Mesothelial cell of epicardium (in vitro differentiated cells): ENCODE measurements at regions not wholly inside any gene's neighbourhood (a gene's known extent, or its start where the extent isn't known, plus 50 kb on each side); places are given as distances from the start of the nearest gene placed in this dataset.
"Not testable (repeated sequence)": the region's sequence is repeated elsewhere in the genome, so short reads cannot be mapped to it uniquely, and the experiment has no call there.

Experiments used
- DNase-seq, 2 experiments: peaks; one replicate each; pipeline ENCODE4 v3.0.0; 2021; ENCODE audit warnings: low spot score in 2 of 2; ENCODE audit not compliant: unreplicated experiment in 2 of 2
- H3K27ac Mint-ChIP-seq: 2 replicates; pipeline ENCODE4 v1.8.0; 2021; ENCODE audit warnings: mixed read lengths
- H3K27me3 Mint-ChIP-seq: 2 replicates; pipeline ENCODE4 v1.8.0; 2021; ENCODE audit warnings: low read depth, mixed read lengths
- H3K36me3 Mint-ChIP-seq: 2 replicates; pipeline ENCODE4 v1.8.0; 2021; ENCODE audit warnings: mixed read lengths
- H3K4me1 Mint-ChIP-seq: 2 replicates; pipeline ENCODE4 v1.8.0; 2021; ENCODE audit warnings: mixed read lengths
- H3K4me3 Mint-ChIP-seq: 2 replicates; pipeline ENCODE4 v1.8.0; 2021; ENCODE audit warnings: mild to moderate bottlenecking, moderate library complexity, mixed read lengths
- H3K9me3 Mint-ChIP-seq: 2 replicates; pipeline ENCODE4 v1.8.0; 2021; ENCODE audit warnings: mixed read lengths
- TF ChIP-seq, protein P1 (sequence below): fragments of 200-600 bp; sonication (generic); IDR thresholded peaks from one replicate; pipeline ENCODE4 v1.5.0; 2021; ENCODE audit warnings: antibody characterized with exemption; ENCODE audit not compliant: unreplicated experiment

DNA sequence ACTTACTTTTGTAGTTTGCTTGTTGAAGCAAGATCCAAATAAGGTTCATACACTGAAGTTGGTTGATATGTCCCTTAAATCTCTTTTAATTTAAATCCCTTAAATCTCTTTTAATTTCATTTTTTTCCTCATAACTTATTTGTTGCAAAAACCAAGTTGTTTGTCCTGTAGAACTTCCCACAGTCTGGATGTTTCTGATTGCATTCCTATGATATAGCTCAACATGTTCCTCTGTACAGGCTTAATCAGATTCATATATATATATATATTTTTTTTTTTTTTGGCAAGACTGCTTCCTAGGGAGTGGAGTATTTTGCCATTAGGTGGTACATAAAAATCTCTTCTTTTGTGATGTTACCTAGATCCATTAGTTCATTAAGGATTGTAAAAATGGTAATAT lies 174.9 kb upstream of the MKLN1 start:
- no peak for DNase-seq
- no peaks in the 10 kb centered on the region for H3K36me3 Mint-ChIP-seq
- no peak overlapping the region for H3K4me3 Mint-ChIP-seq
- peaks cover 11% of the 10 kb centered on the region for H3K27me3 Mint-ChIP-seq
- H3K27ac Mint-ChIP-seq = no peak overlapping the region
- H3K4me1 Mint-ChIP-seq = no peaks in the 10 kb centered on the region
- H3K9me3 Mint-ChIP-seq = no peaks in the 10 kb centered on the region
- TF ChIP-seq, protein P1, sequence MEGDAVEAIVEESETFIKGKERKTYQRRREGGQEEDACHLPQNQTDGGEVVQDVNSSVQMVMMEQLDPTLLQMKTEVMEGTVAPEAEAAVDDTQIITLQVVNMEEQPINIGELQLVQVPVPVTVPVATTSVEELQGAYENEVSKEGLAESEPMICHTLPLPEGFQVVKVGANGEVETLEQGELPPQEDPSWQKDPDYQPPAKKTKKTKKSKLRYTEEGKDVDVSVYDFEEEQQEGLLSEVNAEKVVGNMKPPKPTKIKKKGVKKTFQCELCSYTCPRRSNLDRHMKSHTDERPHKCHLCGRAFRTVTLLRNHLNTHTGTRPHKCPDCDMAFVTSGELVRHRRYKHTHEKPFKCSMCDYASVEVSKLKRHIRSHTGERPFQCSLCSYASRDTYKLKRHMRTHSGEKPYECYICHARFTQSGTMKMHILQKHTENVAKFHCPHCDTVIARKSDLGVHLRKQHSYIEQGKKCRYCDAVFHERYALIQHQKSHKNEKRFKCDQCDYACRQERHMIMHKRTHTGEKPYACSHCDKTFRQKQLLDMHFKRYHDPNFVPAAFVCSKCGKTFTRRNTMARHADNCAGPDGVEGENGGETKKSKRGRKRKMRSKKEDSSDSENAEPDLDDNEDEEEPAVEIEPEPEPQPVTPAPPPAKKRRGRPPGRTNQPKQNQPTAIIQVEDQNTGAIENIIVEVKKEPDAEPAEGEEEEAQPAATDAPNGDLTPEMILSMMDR = no peak

DNA sequence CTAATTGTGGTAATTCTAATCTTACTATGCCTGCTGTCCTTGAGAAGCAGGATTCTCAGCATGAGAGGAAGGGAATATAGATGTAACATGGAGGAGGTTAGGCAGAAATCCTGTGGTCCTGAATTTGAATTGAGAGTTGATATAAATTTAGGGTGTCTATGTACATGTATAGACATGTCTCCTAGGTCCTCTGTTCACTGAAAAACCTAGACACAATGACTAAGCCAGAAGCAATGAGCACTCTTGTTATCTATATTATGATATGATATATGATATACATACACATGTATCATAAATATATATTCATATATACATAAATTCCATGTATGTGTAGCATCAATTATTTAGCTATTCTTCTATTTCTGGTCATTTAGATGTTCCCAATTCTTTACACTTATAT lies 173.3 kb upstream of the MKLN1 start:
- H3K4me1 Mint-ChIP-seq = no peaks in the 10 kb centered on the region
- no peak overlapping the region for H3K27ac Mint-ChIP-seq
- no peak for DNase-seq
- H3K9me3 Mint-ChIP-seq = no peaks in the 10 kb centered on the region
- no peak overlapping the region for H3K4me3 Mint-ChIP-seq
- peaks cover 11% of the 10 kb centered on the region for H3K27me3 Mint-ChIP-seq
- TF ChIP-seq, protein P1 = no peak
- no peaks in the 10 kb centered on the region for H3K36me3 Mint-ChIP-seq

DNA sequence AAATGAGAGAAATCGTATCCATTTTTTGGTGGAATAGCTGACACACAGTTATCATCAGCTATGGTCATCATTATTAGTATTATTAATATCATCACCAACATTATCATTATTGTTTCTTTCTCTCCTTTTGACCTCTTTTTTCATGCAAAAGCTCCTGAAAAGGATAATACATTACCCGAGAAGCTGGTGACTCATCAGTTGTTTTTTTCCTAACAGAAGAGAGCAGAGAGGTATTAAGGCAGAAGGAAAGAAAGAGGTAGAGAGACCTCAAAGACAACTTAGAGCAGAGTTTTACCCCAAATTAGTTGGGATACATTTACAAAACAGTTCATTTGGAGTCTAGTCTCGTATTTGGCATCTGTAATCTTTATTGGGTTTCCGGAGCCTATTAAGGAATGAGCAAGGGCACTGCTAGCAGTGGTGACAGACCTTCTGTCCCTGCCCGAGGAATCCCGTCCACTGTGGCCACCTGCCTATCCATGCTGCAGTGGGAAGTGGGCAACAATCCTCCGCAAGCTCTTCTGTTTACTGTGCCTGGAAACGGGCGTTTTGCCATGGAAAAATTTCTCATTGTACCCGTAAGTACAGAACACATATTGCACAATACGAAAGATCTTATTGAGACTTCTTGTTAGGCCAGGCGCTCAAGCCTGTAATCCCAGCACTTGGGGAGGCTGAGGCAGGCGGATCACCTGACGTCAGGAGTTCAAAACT lies 170.0 kb upstream of the MKLN1 start:
- TF ChIP-seq, protein P1 = no peak
- H3K4me3 Mint-ChIP-seq = no peak overlapping the region
- no peak overlapping the region for H3K27ac Mint-ChIP-seq
- H3K9me3 Mint-ChIP-seq = no peaks in the 10 kb centered on the region
- DNase-seq = no peak
- no peaks in the 10 kb centered on the region for H3K36me3 Mint-ChIP-seq
- no peaks in the 10 kb centered on the region for H3K27me3 Mint-ChIP-seq
- H3K4me1 Mint-ChIP-seq = no peaks in the 10 kb centered on the region

DNA sequence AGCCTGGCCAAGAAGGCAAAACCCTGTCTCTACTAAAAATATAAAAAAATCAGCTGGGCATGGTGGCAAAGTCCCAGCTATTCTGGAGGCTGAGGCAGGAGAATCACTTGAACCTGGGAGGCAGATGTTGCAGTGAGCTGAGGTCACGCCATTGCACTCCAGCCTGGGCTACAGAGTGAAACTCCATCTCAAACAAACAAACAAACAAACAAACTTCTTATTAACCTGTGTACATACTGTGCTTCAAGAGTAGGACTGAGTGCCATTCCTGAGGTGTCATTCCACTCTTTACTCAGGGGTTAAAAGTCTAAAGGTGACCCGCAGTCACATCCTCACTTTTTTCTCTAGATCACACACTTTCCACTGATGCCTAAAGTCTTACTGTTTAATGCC lies 169.4 kb upstream of the MKLN1 start:
- DNase-seq, H3K27ac Mint-ChIP-seq, H3K27me3 Mint-ChIP-seq, H3K9me3 Mint-ChIP-seq, H3K4me1 Mint-ChIP-seq, H3K36me3 Mint-ChIP-seq, H3K4me3 Mint-ChIP-seq: not testable (repeated sequence)

DNA sequence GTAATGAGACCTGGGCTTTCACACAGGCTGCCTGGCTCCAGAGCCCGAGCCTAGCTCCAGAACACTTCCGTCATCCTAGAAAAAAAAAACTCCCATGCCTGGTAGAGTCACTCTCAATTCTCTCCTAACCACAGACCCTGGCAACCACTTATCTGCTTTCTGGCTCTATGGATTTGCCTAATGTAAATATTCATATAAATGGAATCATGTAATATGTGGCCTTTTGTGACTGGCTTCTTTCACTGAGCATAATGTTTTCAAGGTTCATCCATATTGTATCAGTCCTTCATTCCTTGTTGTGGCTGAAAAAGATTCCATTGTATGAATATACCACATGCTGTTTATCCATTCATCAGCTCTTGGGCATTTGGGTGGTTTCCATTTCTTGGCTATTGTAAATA lies 167.7 kb upstream of the MKLN1 start:
- no peak for DNase-seq
- H3K27me3 Mint-ChIP-seq = no peaks in the 10 kb centered on the region
- H3K4me3 Mint-ChIP-seq = no peak overlapping the region
- H3K9me3 Mint-ChIP-seq = no peaks in the 10 kb centered on the region
- H3K4me1 Mint-ChIP-seq = no peaks in the 10 kb centered on the region
- no peaks in the 10 kb centered on the region for H3K36me3 Mint-ChIP-seq
- TF ChIP-seq, protein P1 = no peak
- no peak overlapping the region for H3K27ac Mint-ChIP-seq

DNA sequence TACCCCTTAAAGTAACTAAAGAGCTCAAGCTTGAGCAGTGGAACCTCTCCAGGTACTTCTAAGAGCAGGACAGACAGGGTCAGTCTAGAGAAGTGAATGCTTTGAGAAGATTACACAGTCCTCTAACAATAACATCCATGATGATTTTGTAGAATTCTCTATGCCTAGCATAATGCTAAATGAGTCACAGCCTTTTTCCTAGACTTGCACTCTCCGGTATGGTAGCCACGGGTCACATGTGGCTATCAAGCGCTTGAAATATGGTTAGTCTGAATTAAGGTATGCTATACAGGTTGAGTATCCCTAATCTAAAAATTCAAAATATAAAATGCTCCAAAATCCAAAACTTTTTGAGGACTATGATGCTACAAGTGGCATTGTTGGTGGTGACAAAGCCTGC lies 166.6 kb upstream of the MKLN1 start:
- H3K9me3 Mint-ChIP-seq = no peaks in the 10 kb centered on the region
- TF ChIP-seq, protein P1 = no peak
- H3K4me1 Mint-ChIP-seq = no peaks in the 10 kb centered on the region
- H3K27ac Mint-ChIP-seq = no peak overlapping the region
- no peaks in the 10 kb centered on the region for H3K27me3 Mint-ChIP-seq
- no peak overlapping the region for H3K4me3 Mint-ChIP-seq
- H3K36me3 Mint-ChIP-seq = no peaks in the 10 kb centered on the region
- DNase-seq = no peak
